HG03378 (cell line): ENCODE measurements at regions not wholly inside any gene's neighbourhood (a gene's known extent, or its start where the extent isn't known, plus 50 kb on each side); places are given as distances from the start of the nearest gene placed in this dataset.

Experiments used
- ATAC-seq: cut with Tn5 transposase; IDR thresholded peaks from one replicate; pipeline ENCODE4 v1.9.1; 2021; ENCODE audit warnings: mild to moderate bottlenecking, moderate library complexity; ENCODE audit not compliant: unreplicated experiment

DNA sequence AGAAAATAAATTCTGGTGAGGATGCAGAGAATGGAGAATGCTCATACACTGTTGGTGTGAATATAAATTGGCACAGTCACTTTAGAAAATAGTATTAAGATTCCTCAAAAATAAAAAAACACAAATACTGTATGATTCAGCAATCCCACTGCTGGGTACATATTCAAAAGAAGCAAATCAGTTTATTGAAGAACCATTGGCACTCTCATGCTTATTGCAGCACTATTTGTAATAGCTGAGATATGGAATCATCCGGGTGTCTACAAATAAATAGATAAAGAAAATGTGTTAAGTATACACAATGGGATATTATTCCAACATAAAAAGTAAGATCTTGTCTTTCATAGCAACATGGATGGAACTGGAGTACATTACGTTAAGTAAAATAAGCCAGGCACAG, 579.4 kb upstream of the SEL1L start:
- no peak for ATAC-seq

DNA sequence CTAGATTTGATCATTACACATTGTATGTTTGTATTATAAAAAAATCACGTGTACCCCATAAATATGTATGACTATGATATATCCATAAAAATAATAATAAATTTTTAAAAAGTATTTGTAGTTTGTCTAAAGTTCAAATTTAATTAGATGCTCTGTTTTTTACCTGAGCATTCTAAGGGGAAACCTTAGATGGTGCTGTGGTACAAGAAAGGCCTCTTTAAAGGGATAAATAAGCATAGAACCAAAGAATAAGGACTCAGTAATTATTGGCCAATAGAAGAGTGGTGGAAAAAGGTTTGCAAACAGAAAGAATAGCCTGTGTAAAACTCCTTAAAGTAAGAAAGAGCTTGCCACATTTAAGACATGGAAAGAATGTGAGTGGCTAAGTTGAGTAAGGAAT, 580.1 kb upstream of the SEL1L start:
- ATAC-seq, result no peak

GRCh38 chr14:82116721-82117120, 583.1 kb upstream of the SEL1L start:
- ATAC-seq, result no peak

- no peak for ATAC-seq
Measured at GRCh38 chr14:82122655-82123054, 589.0 kb upstream of the SEL1L start.

DNA sequence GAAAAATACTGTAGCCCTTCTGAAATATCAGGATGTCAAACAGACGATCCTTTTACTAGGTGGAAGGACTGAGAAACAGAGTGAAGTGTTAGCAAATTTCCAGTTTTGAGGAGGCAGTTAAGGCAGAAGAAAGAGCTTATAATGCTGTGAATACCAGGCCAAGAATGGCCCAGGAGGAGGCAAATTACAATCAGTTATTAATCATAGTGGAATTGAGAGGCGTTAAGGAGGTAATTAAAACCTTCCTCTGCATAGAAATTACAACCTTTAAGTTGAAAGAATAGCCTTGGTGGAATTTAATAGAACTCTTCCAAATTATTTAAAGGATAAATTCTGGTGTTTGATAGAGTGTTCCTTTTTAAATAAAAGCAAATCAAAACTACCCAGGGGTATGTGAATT, 590.9 kb upstream of the SEL1L start:
- no peak for ATAC-seq

- no peak for ATAC-seq
Measured at GRCh38 chr14:82126006-82126405, 592.4 kb upstream of the SEL1L start.

GRCh38 chr14:82134411-82134810, 600.8 kb upstream of the SEL1L start:
- ATAC-seq, result no peak

DNA sequence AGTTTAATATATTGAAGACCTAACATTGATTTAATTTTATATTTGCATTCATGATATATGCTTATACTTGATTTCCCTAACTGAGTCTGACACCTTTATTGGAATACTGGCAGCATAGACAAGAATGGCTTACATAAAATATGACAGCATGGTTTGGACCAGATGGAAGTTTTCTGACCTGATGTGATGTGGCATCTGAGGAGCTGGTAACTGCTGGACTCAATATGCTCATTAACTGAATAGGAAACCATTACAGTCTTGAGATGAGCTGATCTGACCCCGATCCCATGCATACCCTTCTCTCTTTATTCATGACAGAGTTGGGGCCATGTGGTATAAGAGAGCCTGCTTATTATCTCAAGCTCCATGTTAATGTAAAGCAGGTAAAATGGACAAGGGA, 604.8 kb upstream of the SEL1L start:
- ATAC-seq, result no peak

DNA sequence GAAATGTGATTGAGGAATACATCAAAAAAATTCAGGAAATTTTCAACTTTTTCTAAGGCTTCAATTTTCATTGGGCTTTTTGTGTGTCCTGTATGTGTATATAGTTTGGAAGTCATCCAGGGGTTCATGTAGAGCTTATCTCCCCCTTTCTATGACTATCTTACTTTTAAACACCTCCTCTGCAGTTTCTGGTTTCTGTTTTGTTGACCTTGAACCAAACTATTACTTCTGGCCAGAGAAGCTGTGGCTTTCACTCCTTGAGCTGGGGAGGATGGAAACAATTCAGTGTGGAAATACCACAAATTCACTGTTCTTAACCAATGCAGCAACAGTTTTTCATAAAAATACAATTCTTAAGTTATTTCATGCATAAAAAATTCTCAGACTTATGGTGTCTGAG, 613.2 kb upstream of the SEL1L start:
- ATAC-seq, result no peak

DNA sequence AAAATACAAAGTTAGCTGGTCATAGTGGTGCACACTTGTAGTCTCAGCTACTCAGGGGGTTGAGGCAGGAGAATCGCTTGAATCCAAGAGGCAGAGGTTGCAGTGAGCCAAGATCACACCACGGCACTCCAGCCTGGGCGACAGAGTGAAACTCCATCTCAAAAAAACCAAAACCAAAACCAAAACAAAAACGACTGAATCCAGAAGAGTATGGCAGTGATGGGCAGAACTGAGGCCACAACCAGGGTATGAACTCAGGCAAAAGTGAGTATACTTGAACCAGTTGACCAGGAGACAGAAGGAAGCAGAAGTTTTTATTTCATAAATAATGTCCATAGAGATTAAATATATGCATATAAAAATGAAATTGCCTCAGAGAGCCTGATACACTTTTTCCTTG, 620.0 kb upstream of the SEL1L start:
- no peak for ATAC-seq

DNA sequence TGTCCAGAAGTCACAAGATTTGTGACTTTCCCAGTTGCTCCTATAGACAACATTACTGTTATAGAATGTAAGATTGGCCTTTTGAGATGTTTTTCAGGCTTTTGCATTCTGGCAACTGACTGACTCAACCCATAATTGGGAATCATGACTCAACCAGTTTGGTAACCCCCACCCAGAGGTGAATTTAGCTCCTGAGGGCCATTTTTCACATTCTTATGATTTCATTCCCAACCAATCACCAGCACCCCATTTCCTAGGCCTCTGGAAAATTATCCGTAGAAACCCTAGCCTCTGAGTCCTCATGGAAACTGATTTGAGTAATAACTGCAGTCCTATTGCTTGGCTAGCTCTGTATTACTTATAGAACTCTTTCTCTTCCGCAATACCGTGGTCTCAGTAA, 626.0 kb upstream of the SEL1L start:
- no peak for ATAC-seq

GRCh38 chr14:82180139-82180538, 646.5 kb upstream of the SEL1L start:
- no peak for ATAC-seq

- no peak for ATAC-seq
Measured at GRCh38 chr14:82182646-82183045, 649.0 kb upstream of the SEL1L start.

DNA sequence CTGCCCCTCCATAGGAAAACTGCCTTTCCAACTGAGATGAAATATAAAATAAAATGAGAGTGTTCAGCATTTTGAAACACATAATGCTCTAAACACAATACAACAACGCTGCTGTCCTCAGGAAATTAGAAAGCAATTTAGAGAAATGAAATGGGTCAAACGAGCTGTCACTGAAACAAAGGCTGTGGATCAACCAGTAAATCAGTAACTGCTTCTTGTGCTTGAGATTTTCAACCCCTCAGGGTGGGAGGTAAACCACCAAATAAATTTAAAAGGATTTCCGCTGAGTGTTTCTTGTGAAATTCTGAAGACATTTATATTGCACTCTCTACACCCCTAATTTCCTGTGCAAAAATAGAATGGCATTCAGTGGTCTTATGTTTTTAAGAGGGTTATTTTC, 657.1 kb upstream of the SEL1L start:
- ATAC-seq, result no peak

- ATAC-seq, result no peak
Measured at GRCh38 chr14:82192387-82192786, 658.7 kb upstream of the SEL1L start.

DNA sequence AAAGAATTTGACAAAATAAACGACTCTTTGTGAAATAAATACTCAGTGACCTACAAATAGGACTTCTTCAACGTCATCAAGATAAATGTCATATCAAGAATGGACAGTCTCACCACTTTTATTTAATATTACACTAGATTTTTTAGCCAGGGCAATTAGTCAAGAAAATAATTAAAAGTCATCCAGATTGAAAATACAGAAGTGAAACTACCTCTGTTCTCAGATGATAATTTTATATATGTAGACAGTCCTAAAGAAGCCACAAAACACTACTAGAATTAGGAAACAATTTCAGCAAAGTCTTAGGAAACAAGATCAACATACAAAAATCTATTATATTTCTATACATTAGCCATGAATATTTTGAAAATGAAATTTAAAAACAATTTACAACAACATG, 689.6 kb upstream of the SEL1L start:
- ATAC-seq, result no peak

- no peak for ATAC-seq
Measured at GRCh38 chr14:82224610-82225009, 691.0 kb upstream of the SEL1L start.

DNA sequence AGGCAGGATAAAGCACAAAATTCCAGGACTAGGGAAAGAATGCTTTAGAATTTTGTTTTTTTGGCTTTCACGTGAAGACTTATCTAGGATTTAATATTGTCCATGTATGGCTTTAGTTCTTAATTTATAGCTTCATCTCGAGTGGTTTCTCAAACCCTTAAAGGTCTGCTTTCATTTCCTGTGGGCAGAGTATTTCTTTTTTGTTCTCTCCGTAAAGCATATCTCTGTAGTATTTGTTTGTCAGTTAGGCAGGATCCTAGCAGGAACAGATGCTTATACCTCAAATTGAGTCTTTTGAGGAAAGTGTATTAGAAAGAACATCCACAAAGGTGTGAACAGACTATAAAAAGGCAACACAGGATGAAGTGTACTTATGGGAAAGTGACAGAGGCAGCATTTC, 697.1 kb upstream of the SEL1L start:
- ATAC-seq, result no peak

GRCh38 chr14:82238649-82239048, 705.0 kb upstream of the SEL1L start:
- no peak for ATAC-seq

- no peak for ATAC-seq
Measured at GRCh38 chr14:82239223-82239622, 705.6 kb upstream of the SEL1L start.

- no peak for ATAC-seq
Measured at GRCh38 chr14:82244791-82245190, 711.1 kb upstream of the SEL1L start.

GRCh38 chr14:82251494-82251893, 717.8 kb upstream of the SEL1L start:
- no peak for ATAC-seq

GRCh38 chr14:82270286-82270685, 736.6 kb upstream of the SEL1L start:
- no peak for ATAC-seq

GRCh38 chr14:82298811-82299210, 765.2 kb upstream of the SEL1L start:
- ATAC-seq, result no peak
